H54 (cell line): ENCODE measurements at regions not wholly inside any gene's neighbourhood (a gene's known extent, or its start where the extent isn't known, plus 50 kb on each side); places are given as distances from the start of the nearest gene placed in this dataset.
"Not testable (repeated sequence)": the region's sequence is repeated elsewhere in the genome, so short reads cannot be mapped to it uniquely, and the experiment has no call there.

Experiments used
- DNase-seq: peaks from one replicate; pipeline ENCODE4 v3.0.0; 2011; ENCODE audit warnings: low spot score, mixed read lengths; ENCODE audit not compliant: insufficient read length
- FAIRE-seq: peaks from 3 replicates; lab custom pipeline; 2011; peaks lifted over from hg19 to GRCh38; lab: Jason Lieb, UNC
- POLR2A ChIP-seq: IDR thresholded peaks from 2 replicates; pipeline ENCODE4 v1.6.1; 2011; ENCODE audit warnings: low read depth, mild to moderate bottlenecking, low read length

- no peak for FAIRE-seq
- DNase-seq: no peak
- no peak for TF ChIP-seq POLR2A
These were observed 231.3 kb downstream of the PCDH17 start for GRCh38 chr13:57862879-57863278.

- TF ChIP-seq POLR2A: no peak
- FAIRE-seq: no peak
- DNase-seq: no peak
These were observed 234.2 kb downstream of the PCDH17 start for GRCh38 chr13:57865600-57866294.

GRCh38 chr13:57874530-57874929 lies 243.0 kb downstream of the PCDH17 start:
- DNase-seq (no peak), FAIRE-seq (no peak)
- no peak for TF ChIP-seq POLR2A

GRCh38 chr13:57877601-57878000 lies 246.1 kb downstream of the PCDH17 start:
- FAIRE-seq (no peak), DNase-seq (no peak)
- TF ChIP-seq POLR2A: no peak

- FAIRE-seq (no peak), DNase-seq (no peak)
- TF ChIP-seq POLR2A: no peak
These were observed 246.7 kb downstream of the PCDH17 start for GRCh38 chr13:57878291-57878690.

GRCh38 chr13:57897225-57897624 lies 265.7 kb downstream of the PCDH17 start:
- FAIRE-seq: no peak
- DNase-seq: no peak
- TF ChIP-seq POLR2A: no peak

GRCh38 chr13:57899096-57899495 lies 267.6 kb downstream of the PCDH17 start:
- FAIRE-seq (no peak), DNase-seq (no peak)
- no peak for TF ChIP-seq POLR2A

- not testable (repeated sequence) for DNase-seq, FAIRE-seq
These were observed 278.3 kb downstream of the PCDH17 start for GRCh38 chr13:57909833-57910232.

- TF ChIP-seq POLR2A: no peak
- no peak for DNase-seq
- no peak for FAIRE-seq
These were observed 286.5 kb downstream of the PCDH17 start for GRCh38 chr13:57918086-57918485.

GRCh38 chr13:57918913-57919312 lies 287.4 kb downstream of the PCDH17 start:
- no peak for FAIRE-seq
- no peak for TF ChIP-seq POLR2A
- DNase-seq: no peak

GRCh38 chr13:57925250-57925649 lies 293.7 kb downstream of the PCDH17 start:
- DNase-seq (no peak), FAIRE-seq (no peak)
- no peak for TF ChIP-seq POLR2A

- DNase-seq (no peak), FAIRE-seq (no peak)
- TF ChIP-seq POLR2A: no peak
These were observed 294.2 kb downstream of the PCDH17 start for GRCh38 chr13:57925751-57926150.

- DNase-seq (no peak), FAIRE-seq (no peak)
- TF ChIP-seq POLR2A: no peak
These were observed 300.5 kb downstream of the PCDH17 start for GRCh38 chr13:57932061-57932460.

- DNase-seq: no peak
- no peak for FAIRE-seq
- TF ChIP-seq POLR2A: no peak
These were observed 302.1 kb downstream of the PCDH17 start for GRCh38 chr13:57933606-57934005.

GRCh38 chr13:57935965-57936364 lies 304.4 kb downstream of the PCDH17 start:
- TF ChIP-seq POLR2A: no peak
- no peak for FAIRE-seq
- no peak for DNase-seq
